ENCODE measurements at regions not wholly inside any gene's neighbourhood (a gene's known extent, or its start where the extent isn't known, plus 50 kb on each side); places are given as distances from the start of the nearest gene placed in this dataset.

DNA sequence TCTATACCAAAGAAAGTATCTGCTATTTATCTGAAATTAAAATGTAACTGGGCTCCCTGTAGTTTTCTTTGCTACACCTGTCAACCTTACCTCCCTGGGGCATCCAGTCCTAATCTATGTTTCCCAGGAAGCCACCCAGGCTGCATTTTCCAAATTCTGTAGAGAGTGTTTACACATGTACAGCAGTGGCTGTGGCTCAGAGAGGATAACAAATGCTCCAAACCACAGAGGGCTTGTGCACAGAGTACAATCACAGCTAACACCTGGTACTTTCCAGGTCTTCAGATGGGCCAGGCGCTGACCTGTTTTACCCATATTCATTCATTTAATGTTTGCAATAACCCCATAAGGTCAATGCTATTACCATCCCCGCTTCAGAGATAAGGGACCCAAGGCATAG is 146.5 kb upstream of the TNR start:
- Histone ChIP-seq H3K27me3 (no peaks in the 10 kb centered on the region), H3K4me1 (peaks cover 0 to 11% (median 5%) of the 10 kb centered on the region in 4 donors), H3K4me3 (no peak overlapping the region), H3K27ac (no peak overlapping the region), H3K9me3 (no peaks in the 10 kb centered on the region), H3K36me3 (no peaks in the 10 kb centered on the region)
- no peak for TF ChIP-seq POLR2AphosphoS5 (IDR thresholded peaks at IDR 0.05)
- TF ChIP-seq EP300 (IDR thresholded peaks at IDR 0.05) = no peak
- TF ChIP-seq, protein P1, sequence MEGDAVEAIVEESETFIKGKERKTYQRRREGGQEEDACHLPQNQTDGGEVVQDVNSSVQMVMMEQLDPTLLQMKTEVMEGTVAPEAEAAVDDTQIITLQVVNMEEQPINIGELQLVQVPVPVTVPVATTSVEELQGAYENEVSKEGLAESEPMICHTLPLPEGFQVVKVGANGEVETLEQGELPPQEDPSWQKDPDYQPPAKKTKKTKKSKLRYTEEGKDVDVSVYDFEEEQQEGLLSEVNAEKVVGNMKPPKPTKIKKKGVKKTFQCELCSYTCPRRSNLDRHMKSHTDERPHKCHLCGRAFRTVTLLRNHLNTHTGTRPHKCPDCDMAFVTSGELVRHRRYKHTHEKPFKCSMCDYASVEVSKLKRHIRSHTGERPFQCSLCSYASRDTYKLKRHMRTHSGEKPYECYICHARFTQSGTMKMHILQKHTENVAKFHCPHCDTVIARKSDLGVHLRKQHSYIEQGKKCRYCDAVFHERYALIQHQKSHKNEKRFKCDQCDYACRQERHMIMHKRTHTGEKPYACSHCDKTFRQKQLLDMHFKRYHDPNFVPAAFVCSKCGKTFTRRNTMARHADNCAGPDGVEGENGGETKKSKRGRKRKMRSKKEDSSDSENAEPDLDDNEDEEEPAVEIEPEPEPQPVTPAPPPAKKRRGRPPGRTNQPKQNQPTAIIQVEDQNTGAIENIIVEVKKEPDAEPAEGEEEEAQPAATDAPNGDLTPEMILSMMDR (IDR thresholded peaks at IDR 0.05) = no peak
- DNase-seq (no peak), ATAC-seq (ENCODE audit: low FRiP score in 2 of 2) (no peak)
- 89 to 95% methylated on average over 2 of the region's 2 CpGs for WGBS, 2 donors

DNA sequence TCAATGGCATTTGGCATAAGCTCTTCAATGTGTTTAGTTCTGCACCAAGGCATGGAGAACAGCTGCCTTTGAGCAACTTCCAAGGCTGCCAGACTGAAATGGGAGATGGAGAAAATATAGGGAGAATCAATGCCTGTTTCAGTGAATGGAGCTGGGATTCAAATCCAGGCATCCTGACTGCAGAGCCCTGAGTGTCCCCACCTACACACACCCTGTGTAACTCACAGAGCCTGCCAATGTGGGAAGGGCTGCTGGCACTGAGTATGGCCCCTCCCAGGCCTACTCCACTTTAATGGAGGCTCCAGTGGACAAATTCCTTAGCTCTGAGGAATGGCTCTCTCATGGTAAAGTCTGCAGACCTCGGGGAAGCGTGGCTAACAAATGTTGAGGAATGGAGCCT is 145.6 kb upstream of the TNR start:
- Histone ChIP-seq H3K4me1 (peaks cover 0 to 11% (median 5%) of the 10 kb centered on the region in 4 donors), H3K4me3 (no peak overlapping the region), H3K36me3 (no peaks in the 10 kb centered on the region), H3K27me3 (no peaks in the 10 kb centered on the region), H3K27ac (no peak overlapping the region), H3K9me3 (no peaks in the 10 kb centered on the region)
- TF ChIP-seq POLR2A (IDR thresholded peaks at IDR 0.05) = no peak
- DNase-seq = no peak
- ATAC-seq (ENCODE audit: low FRiP score in 2 of 2) = no peak
- WGBS, 2 donors = 75 to 86% methylated on average over 2 of the region's 2 CpGs

DNA sequence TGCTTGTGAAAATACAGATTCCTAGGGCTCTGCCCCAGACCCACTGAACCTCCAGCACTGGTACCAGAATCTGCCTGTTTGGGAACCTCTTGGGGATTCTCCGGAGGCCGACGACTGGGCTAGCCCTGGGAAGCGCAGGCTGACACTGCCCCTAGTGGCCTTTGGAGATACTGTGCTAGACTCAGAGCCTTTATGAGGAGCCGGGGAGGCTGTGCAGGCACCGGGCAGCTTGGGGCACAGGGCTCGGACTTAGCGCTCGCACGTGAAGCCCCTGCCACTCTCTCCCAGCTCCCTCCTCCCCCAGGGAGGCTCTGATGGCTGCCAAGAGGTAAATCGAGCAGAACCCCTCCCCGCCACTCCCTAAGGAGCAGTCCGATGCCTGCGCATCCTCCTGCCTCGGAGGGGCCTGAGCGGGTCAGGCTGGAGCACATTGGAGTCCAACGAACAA is 144.6 kb upstream of the TNR start:
- Histone ChIP-seq H3K27me3 (no peaks in the 10 kb centered on the region), H3K9me3 (no peaks in the 10 kb centered on the region), H3K4me1 (peaks cover 0 to 11% (median 5%) of the 10 kb centered on the region in 4 donors), H3K27ac (no peak overlapping the region), H3K4me3 (no peak overlapping the region), H3K36me3 (no peaks in the 10 kb centered on the region)
- TF ChIP-seq, protein P1 (IDR thresholded peaks at IDR 0.05) = peak; percentile 29 to 70 (median 58)
- no peak for TF ChIP-seq EP300 (IDR thresholded peaks at IDR 0.05)
- 50 to 52% methylated on average over 13 to 17 of the region's 17 CpGs for WGBS, 2 donors
- ATAC-seq (ENCODE audit: low FRiP score in 2 of 2) (peak; percentile 62 to 84), DNase-seq (peak; percentile 29 to 66)

DNA sequence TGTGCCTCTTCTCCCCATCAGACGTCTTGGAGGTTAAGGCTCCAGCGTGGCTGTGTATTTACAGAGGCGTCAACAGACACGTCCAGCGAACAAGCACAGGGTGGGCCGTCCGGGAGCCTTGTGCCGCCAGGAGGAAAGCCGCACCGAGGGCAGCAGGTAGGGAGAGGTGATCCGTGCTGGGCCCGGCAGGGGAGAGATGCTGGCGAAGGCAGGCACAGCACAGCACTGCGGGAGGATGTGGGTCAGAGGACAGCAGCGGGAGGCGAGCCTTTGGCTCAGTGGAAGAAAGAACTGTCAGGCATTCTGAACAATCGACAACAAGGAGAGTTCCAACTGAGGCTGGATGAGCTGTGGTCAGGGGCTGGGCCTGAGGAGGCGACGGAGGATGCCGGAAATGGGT is 144.1 kb upstream of the TNR start:
- Histone ChIP-seq H3K4me1 (peaks cover 0 to 11% (median 5%) of the 10 kb centered on the region in 4 donors), H3K27ac (no peak overlapping the region), H3K27me3 (no peaks in the 10 kb centered on the region), H3K9me3 (no peaks in the 10 kb centered on the region), H3K4me3 (no peak overlapping the region), H3K36me3 (no peaks in the 10 kb centered on the region)
- peak in 1 of 2 donors; percentile 59 for DNase-seq
- ATAC-seq (ENCODE audit: low FRiP score in 2 of 2) = no peak
- no peak for TF ChIP-seq POLR2AphosphoS5 (IDR thresholded peaks at IDR 0.05)
- no peak for TF ChIP-seq POLR2A (IDR thresholded peaks at IDR 0.05)
- TF ChIP-seq EP300 (IDR thresholded peaks at IDR 0.05) = no peak
- TF ChIP-seq, protein P1 (IDR thresholded peaks at IDR 0.05) = no peak
- WGBS, 2 donors = 82 to 83% methylated on average over 20 of the region's 20 CpGs

DNA sequence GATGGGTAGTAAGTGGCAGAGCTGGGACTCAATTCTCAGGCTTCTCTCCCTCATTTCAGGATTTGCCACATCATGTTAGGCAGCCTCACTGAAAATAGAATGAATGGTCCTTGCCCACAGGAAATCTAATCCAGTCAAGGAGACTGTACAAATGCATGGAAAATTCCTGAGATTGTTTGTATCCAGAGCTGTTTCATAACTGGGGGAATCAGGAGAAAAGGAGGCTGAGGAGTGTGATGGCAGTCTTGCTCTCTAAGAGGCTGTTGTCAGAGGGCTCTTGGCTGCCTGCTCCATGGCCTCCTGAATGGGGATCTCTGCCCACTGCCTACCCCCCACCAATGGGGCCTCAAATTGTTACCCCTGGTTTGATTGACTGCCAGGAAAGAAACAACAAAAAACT is 141.9 kb upstream of the TNR start:
- Histone ChIP-seq H3K27ac (no peak overlapping the region), H3K4me1 (peaks cover 0 to 11% (median 5%) of the 10 kb centered on the region in 4 donors), H3K36me3 (no peaks in the 10 kb centered on the region), H3K9me3 (no peaks in the 10 kb centered on the region), H3K4me3 (no peak overlapping the region), H3K27me3 (no peaks in the 10 kb centered on the region)
- ATAC-seq (ENCODE audit: low FRiP score in 2 of 2) (no peak), DNase-seq (no peak)
- TF ChIP-seq, protein P1 (IDR thresholded peaks at IDR 0.05) = no peak
- TF ChIP-seq POLR2A (IDR thresholded peaks at IDR 0.05) (no peak), EP300 (IDR thresholded peaks at IDR 0.05) (no peak), POLR2AphosphoS5 (IDR thresholded peaks at IDR 0.05) (no peak)
